ENCODE measurements at regions not wholly inside any gene's neighbourhood (a gene's known extent, or its start where the extent isn't known, plus 50 kb on each side); places are given as distances from the start of the nearest gene placed in this dataset.

DNA sequence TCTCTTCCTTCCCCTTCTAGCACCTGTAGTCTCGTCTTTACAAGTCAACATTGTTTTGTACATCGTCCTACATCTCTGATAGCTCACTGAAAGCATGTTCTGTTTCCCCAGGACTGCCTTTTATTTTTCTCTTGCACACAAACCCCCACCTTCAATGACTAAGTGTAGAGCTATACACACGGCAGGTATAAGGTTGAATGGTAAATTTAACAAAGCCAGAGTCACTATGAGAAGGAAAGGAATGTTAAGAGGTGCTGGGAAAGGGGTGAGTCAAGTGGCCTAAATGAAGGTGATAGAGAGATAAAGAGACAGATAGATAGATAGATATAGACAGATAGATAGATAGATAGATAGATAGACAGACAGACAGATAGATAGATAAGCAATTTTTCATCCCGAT lies 134.3 kb upstream of the ATP1B1 start:
- no peak for DNase-seq (ENCODE audit: low spot score)
- Mint-ChIP-seq H3K4me1 (ENCODE audit: low read depth) (peaks cover 8% of the 10 kb centered on the region), H3K4me3 (ENCODE audit: unreplicated experiment) (no peak overlapping the region), H3K9me3 (ENCODE audit: low read depth) (no peaks in the 10 kb centered on the region), H3K27ac (ENCODE audit: unreplicated experiment) (no peak overlapping the region), H3K36me3 (ENCODE audit: low read depth) (no peaks in the 10 kb centered on the region), H3K27me3 (ENCODE audit: low read depth) (no peaks in the 10 kb centered on the region)
- TF ChIP-seq, protein P1, sequence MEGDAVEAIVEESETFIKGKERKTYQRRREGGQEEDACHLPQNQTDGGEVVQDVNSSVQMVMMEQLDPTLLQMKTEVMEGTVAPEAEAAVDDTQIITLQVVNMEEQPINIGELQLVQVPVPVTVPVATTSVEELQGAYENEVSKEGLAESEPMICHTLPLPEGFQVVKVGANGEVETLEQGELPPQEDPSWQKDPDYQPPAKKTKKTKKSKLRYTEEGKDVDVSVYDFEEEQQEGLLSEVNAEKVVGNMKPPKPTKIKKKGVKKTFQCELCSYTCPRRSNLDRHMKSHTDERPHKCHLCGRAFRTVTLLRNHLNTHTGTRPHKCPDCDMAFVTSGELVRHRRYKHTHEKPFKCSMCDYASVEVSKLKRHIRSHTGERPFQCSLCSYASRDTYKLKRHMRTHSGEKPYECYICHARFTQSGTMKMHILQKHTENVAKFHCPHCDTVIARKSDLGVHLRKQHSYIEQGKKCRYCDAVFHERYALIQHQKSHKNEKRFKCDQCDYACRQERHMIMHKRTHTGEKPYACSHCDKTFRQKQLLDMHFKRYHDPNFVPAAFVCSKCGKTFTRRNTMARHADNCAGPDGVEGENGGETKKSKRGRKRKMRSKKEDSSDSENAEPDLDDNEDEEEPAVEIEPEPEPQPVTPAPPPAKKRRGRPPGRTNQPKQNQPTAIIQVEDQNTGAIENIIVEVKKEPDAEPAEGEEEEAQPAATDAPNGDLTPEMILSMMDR (IDR thresholded peaks at IDR 0.05), result no peak

DNA sequence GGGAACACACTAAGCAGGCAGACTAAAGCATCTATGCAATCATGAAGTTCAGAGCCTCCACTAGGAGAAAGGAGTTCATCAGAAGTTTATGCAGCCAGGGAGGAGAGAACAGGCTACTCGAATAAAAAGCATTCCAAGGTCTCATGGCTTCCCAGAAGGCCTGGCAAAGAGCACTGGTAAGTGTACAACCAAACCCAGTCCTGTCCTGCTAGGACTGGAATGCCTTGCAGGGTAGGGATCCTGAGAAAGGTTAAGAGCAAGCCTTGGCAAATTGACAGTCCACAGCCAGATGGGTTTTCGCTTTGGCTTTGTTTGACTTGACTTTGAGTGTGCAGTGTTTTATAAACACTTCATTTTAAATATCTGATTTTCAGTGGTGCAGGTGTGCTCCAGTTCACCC lies 133.6 kb upstream of the ATP1B1 start:
- no peak for DNase-seq (ENCODE audit: low spot score)
- Mint-ChIP-seq H3K27me3 (ENCODE audit: low read depth) (no peaks in the 10 kb centered on the region), H3K9me3 (ENCODE audit: low read depth) (no peaks in the 10 kb centered on the region), H3K27ac (ENCODE audit: unreplicated experiment) (no peak overlapping the region), H3K36me3 (ENCODE audit: low read depth) (no peaks in the 10 kb centered on the region), H3K4me1 (ENCODE audit: low read depth) (peaks cover 8% of the 10 kb centered on the region), H3K4me3 (ENCODE audit: unreplicated experiment) (no peak overlapping the region)
- TF ChIP-seq, protein P1 (IDR thresholded peaks at IDR 0.05), result no peak

DNA sequence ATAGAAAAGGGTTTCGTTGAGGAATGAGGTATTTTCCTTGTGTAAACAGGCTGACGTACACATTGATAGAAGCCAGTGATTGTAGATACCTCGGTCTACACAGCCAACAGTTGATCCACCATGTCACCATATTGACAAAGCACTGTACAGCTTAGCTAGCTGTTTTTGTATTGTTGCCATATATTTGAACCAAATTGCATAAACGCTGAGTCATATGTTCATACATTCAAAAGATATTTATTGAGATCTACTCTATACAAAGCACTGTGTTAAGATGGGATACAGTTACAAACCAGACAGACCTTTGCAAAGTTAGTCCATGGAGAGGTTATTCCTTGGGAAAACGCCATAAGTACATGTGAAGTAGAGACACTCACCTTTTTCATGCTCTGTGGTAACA lies 132.4 kb upstream of the ATP1B1 start:
- H3K27ac Mint-ChIP-seq (ENCODE audit: unreplicated experiment), result no peak overlapping the region
- no peak overlapping the region for H3K4me3 Mint-ChIP-seq (ENCODE audit: unreplicated experiment)
- H3K27me3 Mint-ChIP-seq (ENCODE audit: low read depth), result no peaks in the 10 kb centered on the region
- DNase-seq (ENCODE audit: low spot score), result no peak
- H3K9me3 Mint-ChIP-seq (ENCODE audit: low read depth), result no peaks in the 10 kb centered on the region
- TF ChIP-seq, protein P1 (IDR thresholded peaks at IDR 0.05), result no peak
- no peaks in the 10 kb centered on the region for H3K36me3 Mint-ChIP-seq (ENCODE audit: low read depth)
- peaks cover 8% of the 10 kb centered on the region for H3K4me1 Mint-ChIP-seq (ENCODE audit: low read depth)

DNA sequence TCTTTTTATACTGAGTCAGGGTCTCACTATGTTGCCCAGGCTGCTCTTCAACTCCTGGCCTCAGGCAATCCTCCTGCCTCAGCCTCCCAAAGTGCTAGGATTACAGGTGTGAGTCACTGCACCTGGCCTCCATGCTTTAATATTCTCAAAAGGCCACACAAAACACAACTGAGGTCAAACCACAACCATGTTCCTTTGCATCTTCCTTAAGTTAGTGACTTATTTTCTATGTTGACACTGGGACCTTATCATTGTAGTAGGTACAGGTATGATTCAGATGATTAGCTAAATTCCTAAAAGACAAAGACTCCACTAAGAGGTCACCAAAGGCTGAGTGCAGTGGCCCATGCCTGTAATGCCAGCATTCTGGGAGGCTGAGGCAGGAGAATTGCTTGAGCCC lies 131.9 kb upstream of the ATP1B1 start:
- no peaks in the 10 kb centered on the region for H3K27me3 Mint-ChIP-seq (ENCODE audit: low read depth)
- no peak for DNase-seq (ENCODE audit: low spot score)
- no peak overlapping the region for H3K27ac Mint-ChIP-seq (ENCODE audit: unreplicated experiment)
- H3K36me3 Mint-ChIP-seq (ENCODE audit: low read depth), result no peaks in the 10 kb centered on the region
- H3K9me3 Mint-ChIP-seq (ENCODE audit: low read depth), result no peaks in the 10 kb centered on the region
- TF ChIP-seq, protein P1 (IDR thresholded peaks at IDR 0.05), result no peak
- no peak overlapping the region for H3K4me3 Mint-ChIP-seq (ENCODE audit: unreplicated experiment)
- peaks cover 8% of the 10 kb centered on the region for H3K4me1 Mint-ChIP-seq (ENCODE audit: low read depth)

DNA sequence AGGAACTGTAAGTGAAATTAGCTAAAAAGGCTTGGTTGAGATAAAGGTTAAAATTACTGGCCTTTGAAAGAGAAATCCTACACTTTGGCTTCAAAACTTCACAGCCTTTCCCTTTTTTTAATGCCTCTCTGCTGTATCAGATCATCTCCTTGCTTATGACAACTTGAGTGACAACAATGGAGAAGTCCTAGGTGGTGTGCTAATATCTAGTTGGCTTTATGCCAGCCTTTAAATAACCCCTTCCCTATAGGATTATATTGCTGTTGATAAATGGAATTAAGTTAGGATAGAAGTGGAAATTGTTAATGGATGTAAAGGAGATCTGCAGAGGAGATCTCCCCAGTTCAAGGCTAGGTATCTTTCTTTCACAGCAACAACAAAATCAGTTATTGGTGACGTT lies 130.2 kb upstream of the ATP1B1 start:
- no peaks in the 10 kb centered on the region for H3K9me3 Mint-ChIP-seq (ENCODE audit: low read depth)
- peaks cover 3% of the 10 kb centered on the region for H3K4me1 Mint-ChIP-seq (ENCODE audit: low read depth)
- no peak overlapping the region for H3K4me3 Mint-ChIP-seq (ENCODE audit: unreplicated experiment)
- H3K27me3 Mint-ChIP-seq (ENCODE audit: low read depth), result no peaks in the 10 kb centered on the region
- no peak for DNase-seq (ENCODE audit: low spot score)
- TF ChIP-seq, protein P1 (IDR thresholded peaks at IDR 0.05), result no peak
- H3K36me3 Mint-ChIP-seq (ENCODE audit: low read depth), result no peaks in the 10 kb centered on the region
- H3K27ac Mint-ChIP-seq (ENCODE audit: unreplicated experiment), result no peak overlapping the region
